Body of pancreas (tissue), 4 donors: ENCODE measurements at regions not wholly inside any gene's neighbourhood (a gene's known extent, or its start where the extent isn't known, plus 50 kb on each side); places are given as distances from the start of the nearest gene placed in this dataset.

Experiments used
- ATAC-seq: fragments of 150-250 bp; one replicate; pipeline ENCODE4 v1.9.1; 2016
- DNase-seq, 4 donors: peaks; one replicate each; pipeline ENCODE4 v3.0.0-alpha.2; 2019
- H3K27ac ChIP-seq, 4 donors: fragments of 200-600 bp; sonication (generic); 1 replicate in 3 of 4; 2 replicates in 1 of 4; pipeline versions ENCODE4 v1.5.1 to v1.6.1; 2016 to 2019; ENCODE audit warnings: mild to moderate bottlenecking in 1 of 4, mixed read lengths in 1 of 4, moderate library complexity in 1 of 4
- H3K27me3 ChIP-seq, 2 donors: fragments of 200-600 bp; sonication (generic); one replicate each; pipeline ENCODE4 v1.6.0; 2016; ENCODE audit warnings: mild to moderate bottlenecking in 1 of 2
- H3K36me3 ChIP-seq, 2 donors: fragments of 200-600 bp; sonication (generic); replicated peaks in 1 of 2; 2 replicates each; pipeline ENCODE4 v1.5.1; 2016; ENCODE audit warnings: low read depth in 2 of 2; ENCODE audit not compliant: insufficient read depth in 1 of 2
- H3K4me1 ChIP-seq: fragments of 200-600 bp; sonication (generic); one replicate; pipeline ENCODE4 v1.6.0; 2016
- H3K4me3 ChIP-seq, 2 donors: fragments of 200-600 bp; sonication (generic); 1 replicate in 1 of 2; 2 replicates in 1 of 2; pipeline ENCODE4 v1.5.1; 2016 to 2019
- H3K9me3 ChIP-seq, 3 donors: fragments of 200-600 bp; sonication (generic); 1 replicate in 2 of 3; 2 replicates in 1 of 3; pipeline ENCODE4 v1.5.1; 2016
- CTCF ChIP-seq, 7 experiments: fragments of 450-650 bp in 4 of 7; fragments of 200-600 bp in 3 of 7; sonication (generic) in 3 of 7; IDR thresholded peaks; one replicate each; pipeline ENCODE4 v1.5.1; 2016 to 2019; ENCODE audit warnings: antibody characterized with exemption in 7 of 7
- POLR2A ChIP-seq, 3 donors: fragments of 450-650 bp; IDR thresholded peaks; one replicate each; pipeline ENCODE4 v1.6.1; 2016; ENCODE audit warnings: antibody characterized with exemption in 3 of 3, mild to moderate bottlenecking in 2 of 3
- WGBS, 2 donors: methylation state at CpG; one replicate each; pipeline ENCODE4 v1.1.5; 2017; 5-methylcytosine and 5-hydroxymethylcytosine counted together
- intact Hi-C: fragments of 100-400 bp; cut with DNase I; formaldehyde crosslinking; loops from one replicate; pipeline ENCODE4 v1.15.1; 2023

- intact Hi-C loops = no loop called here
- peaks cover 0 to 3% of the 10 kb centered on the region in 2 donors for H3K36me3 ChIP-seq
- no peak for ATAC-seq
These were observed 69.2 kb downstream of the BOLA3 start for GRCh38 chr2:74078466-74078865.

GRCh38 chr2:74079522-74080341, 68.0 kb downstream of the BOLA3 start:
- no peak for ATAC-seq
- no peaks in the 10 kb centered on the region for H3K9me3 ChIP-seq
- peaks cover 0 to 3% of the 10 kb centered on the region in 2 donors for H3K36me3 ChIP-seq
- H3K4me1 ChIP-seq = no peaks in the 10 kb centered on the region
- no peaks in the 10 kb centered on the region for H3K27me3 ChIP-seq
- 78 to 87% methylated on average over 8 of the region's 8 CpGs for WGBS, 2 donors
- TF ChIP-seq CTCF (IDR thresholded peaks at IDR 0.05) (no peak), POLR2A (IDR thresholded peaks at IDR 0.05) (no peak)
- H3K4me3 ChIP-seq = no peak overlapping the region
- DNase-seq = no peak
- intact Hi-C loops = no loop called here
- H3K27ac ChIP-seq = no peak overlapping the region

More at GRCh38 chr2:74078466-74078865, 69.2 kb downstream of the BOLA3 start:
- no peaks in the 10 kb centered on the region for H3K4me1 ChIP-seq
- H3K4me3 ChIP-seq = no peak overlapping the region
- H3K27ac ChIP-seq = no peak overlapping the region
- H3K27me3 ChIP-seq = no peaks in the 10 kb centered on the region
- no peaks in the 10 kb centered on the region for H3K9me3 ChIP-seq
- TF ChIP-seq POLR2A (IDR thresholded peaks at IDR 0.05) (no peak), CTCF (IDR thresholded peaks at IDR 0.05) (no peak)
- DNase-seq = no peak

GRCh38 chr2:74080346-74080745, 67.4 kb downstream of the BOLA3 start:
- 66 to 87% methylated on average over 7 to 10 of the region's 10 CpGs for WGBS, 2 donors
- TF ChIP-seq POLR2A (IDR thresholded peaks at IDR 0.05) = no peak
- peak in 2 of 7 experiments; percentile 7 to 9 for TF ChIP-seq CTCF (IDR thresholded peaks at IDR 0.05)
- Histone ChIP-seq H3K9me3 (no peaks in the 10 kb centered on the region), H3K4me3 (no peak overlapping the region), H3K4me1 (no peaks in the 10 kb centered on the region), H3K27ac (no peak overlapping the region), H3K36me3 (peaks cover 0 to 3% of the 10 kb centered on the region in 2 donors), H3K27me3 (no peaks in the 10 kb centered on the region)
- ATAC-seq (no peak), DNase-seq (no peak)
- intact Hi-C loops = no loop called here

- ATAC-seq (no peak), DNase-seq (no peak)
- Histone ChIP-seq H3K27me3 (no peaks in the 10 kb centered on the region), H3K36me3 (peaks cover 0 to 3% of the 10 kb centered on the region in 2 donors), H3K9me3 (no peaks in the 10 kb centered on the region), H3K27ac (no peak overlapping the region), H3K4me3 (no peak overlapping the region), H3K4me1 (no peaks in the 10 kb centered on the region)
- intact Hi-C loops = no loop called here
- 90% methylated on average over 12 of the region's 12 CpGs for WGBS, 2 donors
- TF ChIP-seq CTCF (IDR thresholded peaks at IDR 0.05) = no peak
- no peak for TF ChIP-seq POLR2A (IDR thresholded peaks at IDR 0.05)
These were observed 66.5 kb downstream of the BOLA3 start for GRCh38 chr2:74081030-74081762.
